K562 (cell line): ENCODE measurements at regions not wholly inside any gene's neighbourhood (a gene's known extent, or its start where the extent isn't known, plus 50 kb on each side); places are given as distances from the start of the nearest gene placed in this dataset.

Experiments
- ATF3 ChIP-seq, 2 experiments: fragments of 450-650 bp in 1 of 2; sonication (generic) in 1 of 2; formaldehyde crosslinking in 1 of 2; IDR thresholded peaks in 1 of 2; conservative IDR thresholded peaks in 1 of 2; 2 replicates each; pipeline versions ENCODE4 v1.6.1 to v1.8.1; 2016 to 2023; ENCODE audit warnings: mild to moderate bottlenecking in 2 of 2, moderate library complexity in 2 of 2, inconsistent platforms in 1 of 2, missing genetic modification reagents in 1 of 2
- ATF7 ChIP-seq: fragments of 450-650 bp; IDR thresholded peaks from 2 replicates; pipeline ENCODE4 v1.7.1; 2014; ENCODE audit warnings: mild to moderate bottlenecking, moderate library complexity
- CTCFL ChIP-seq: IDR thresholded peaks from 2 replicates; pipeline ENCODE4 v1.6.1; 2011; ENCODE audit warnings: borderline replicate concordance, low read depth, mild to moderate bottlenecking, moderate library complexity, low read length; ENCODE audit not compliant: insufficient read depth, poor library complexity, severe bottlenecking
- E2F3 ChIP-seq: fragments of 250-450 bp; sonication (Bioruptor Pico); IDR thresholded peaks from 2 replicates; pipeline ENCODE4 v1.4.0; 2020; ENCODE audit warnings: mild to moderate bottlenecking
- EP300 ChIP-seq: IDR thresholded peaks from 2 replicates; pipeline ENCODE4 v1.6.1; 2012; ENCODE audit warnings: low read length, improper control_type of control experiment
- ETV1 ChIP-seq: fragments of 450-650 bp; conservative IDR thresholded peaks from 2 replicates; pipeline ENCODE4 v1.6.1; 2016; ENCODE audit warnings: missing genetic modification characterization, control low read depth, low read depth, missing compliant biosample characterization
- ETV6 ChIP-seq, 3 experiments: fragments of 150-350 bp in 1 of 3; sonication (generic) in 1 of 3; formaldehyde crosslinking in 1 of 3; IDR thresholded peaks; 2 replicates each; pipeline versions ENCODE4 v1.6.1 to v1.8.0; 2014 to 2022; ENCODE audit warnings: borderline replicate concordance in 2 of 3, low read depth in 2 of 3, antibody characterized with exemption in 1 of 3, low read length in 1 of 3, mild to moderate bottlenecking in 1 of 3, missing genetic modification reagents in 1 of 3
- LEF1 ChIP-seq: fragments of 450-650 bp; IDR thresholded peaks from 2 replicates; pipeline ENCODE4 v1.6.1; 2016; ENCODE audit warnings: mild to moderate bottlenecking
- MYC ChIP-seq, 2 experiments: fragments of 250-450 bp in 1 of 2; sonication (Bioruptor Pico) in 1 of 2; IDR thresholded peaks; 2 replicates each; pipeline versions ENCODE4 v1.5.1 to v1.6.1; 2012 to 2021; ENCODE audit warnings: low read depth in 2 of 2, borderline replicate concordance in 1 of 2, improper control_type of control experiment in 1 of 2, low read length in 1 of 2, mild to moderate bottlenecking in 1 of 2, moderate library complexity in 1 of 2
- NR2C2 ChIP-seq, 2 experiments: fragments of 200-800 bp in 1 of 2; sonication (Bioruptor generic) in 1 of 2; sonication (generic) in 1 of 2; formaldehyde crosslinking in 1 of 2; IDR thresholded peaks; 2 replicates each; pipeline versions ENCODE4 v1.6.1 to v1.8.0; 2016 to 2022; ENCODE audit warnings: mild to moderate bottlenecking in 1 of 2, missing compliant biosample characterization in 1 of 2, missing genetic modification characterization in 1 of 2, missing genetic modification reagents in 1 of 2
- RREB1 ChIP-seq: fragments of 250-450 bp; sonication (Bioruptor Pico); IDR thresholded peaks from 2 replicates; pipeline ENCODE4 v1.4.0; 2020
- TAF7 ChIP-seq: fragments of 450-650 bp; IDR thresholded peaks from 2 replicates; pipeline ENCODE4 v1.6.1; 2016; ENCODE audit warnings: missing genetic modification characterization, missing compliant biosample characterization
- ZBED1 ChIP-seq: IDR thresholded peaks from 2 replicates; pipeline ENCODE4 v1.6.1; 2014
- ZBTB12 ChIP-seq: fragments of 250-450 bp; sonication (Bioruptor Pico); IDR thresholded peaks from 2 replicates; pipeline ENCODE4 v1.4.0; 2020
- ZNF24 ChIP-seq: fragments of 450-650 bp; IDR thresholded peaks from 2 replicates; pipeline ENCODE4 v1.6.1; 2016

- TF ChIP-seq ATF7: peak; percentile 58; the same call in 1 of the 2 replicates
- peak; percentile 42; the same call in 1 of the 2 replicates for TF ChIP-seq ZBTB12 (CRISPR knock-in tag)
- no peak for TF ChIP-seq ZBED1
- TF ChIP-seq LEF1: peak; percentile 69; the same call in 1 of the 2 replicates
- 0 out of 2 replicates have a peak, but pooled peaks have one; percentile 31 for TF ChIP-seq MYC (IDR thresholded peaks at IDR 0.05; ENCODE audit: low read depth, low read length)
- no peak for TF ChIP-seq MYC (CRISPR knock-in tag; IDR thresholded peaks at IDR 0.05; ENCODE audit: borderline replicate concordance, low read depth)
- TF ChIP-seq NR2C2 (CRISPR knock-in tag; IDR thresholded peaks at IDR 0.05): no peak
- 0 out of 2 replicates have a peak, but pooled peaks have one; percentile 38 for TF ChIP-seq NR2C2 (tag; IDR thresholded peaks at IDR 0.05)
- 0 out of 4 replicates have a peak, but pooled peaks of 1 of the 2 experiments have one; percentile 29 for TF ChIP-seq ETV6 (IDR thresholded peaks at IDR 0.05; ENCODE audit: borderline replicate concordance in 1 of 2, low read depth in 2 of 2, low read length in 1 of 2)
- TF ChIP-seq ETV6 (CRISPR knock-in tag; IDR thresholded peaks at IDR 0.05; ENCODE audit: borderline replicate concordance): no peak
- peak; percentile 56 for TF ChIP-seq ETV1 (tag)
- peak; percentile 78; the same call in 1 of the 2 replicates for TF ChIP-seq ATF3 (IDR thresholded peaks at IDR 0.05)
- no peak for TF ChIP-seq ATF3 (CRISPR knock-in tag; conservative IDR thresholded peaks at IDR 0.05)
- TF ChIP-seq E2F3 (CRISPR knock-in tag): 0 out of 2 replicates have a peak, but pooled peaks have one; percentile 32
- TF ChIP-seq TAF7 (tag): no peak
- peak; percentile 85 for TF ChIP-seq EP300
- 0 out of 2 replicates have a peak, but pooled peaks have one; percentile 44 for TF ChIP-seq RREB1
- TF ChIP-seq CTCFL: no peak
- 0 out of 2 replicates have a peak, but pooled peaks have one; percentile 33 for TF ChIP-seq ZNF24
Observed at GRCh38 chr2:222805591-222806304, 55.1 kb upstream of the ACSL3 start (continued).
